Activated T-helper 1 cell treated with Interleukin-2 at 50 U/mL for 16 hours (primary cell): ENCODE measurements at regions not wholly inside any gene's neighbourhood (a gene's known extent, or its start where the extent isn't known, plus 50 kb on each side); places are given as distances from the start of the nearest gene placed in this dataset.

ENCODE experiments used
- DNase-seq: peaks from one replicate; pipeline ENCODE4 v3.0.0-alpha.2; 2020; ENCODE audit warnings: low read depth

- DNase-seq = no peak
These were observed 49.7 kb downstream of the GLI2 start for GRCh38 chr2:120785228-120785966.

- no peak for DNase-seq
These were observed 50.6 kb downstream of the GLI2 start for GRCh38 chr2:120786038-120786960.

- DNase-seq = no peak
These were observed 51.6 kb downstream of the GLI2 start for GRCh38 chr2:120787111-120787821.

- no peak for DNase-seq
These were observed 52.4 kb downstream of the GLI2 start for GRCh38 chr2:120787822-120788700.

- DNase-seq = no peak
These were observed 55.7 kb downstream of the GLI2 start for GRCh38 chr2:120791243-120791961.

- no peak for DNase-seq
These were observed 56.3 kb downstream of the GLI2 start for GRCh38 chr2:120791962-120792297.

- no peak for DNase-seq
These were observed 58.2 kb downstream of the GLI2 start for GRCh38 chr2:120793682-120794403.

GRCh38 chr2:120794716-120795115 is 59.0 kb downstream of the GLI2 start:
- DNase-seq = no peak

- DNase-seq = no peak
These were observed 60.4 kb downstream of the GLI2 start for GRCh38 chr2:120796094-120796493.

- DNase-seq = no peak
These were observed 62.0 kb downstream of the GLI2 start for GRCh38 chr2:120797421-120798221.

GRCh38 chr2:120798567-120799247 is 63.0 kb downstream of the GLI2 start:
- no peak for DNase-seq

- DNase-seq = no peak
These were observed 66.5 kb downstream of the GLI2 start for GRCh38 chr2:120802158-120802557.

- no peak for DNase-seq
These were observed 67.3 kb downstream of the GLI2 start for GRCh38 chr2:120802867-120803484.

- DNase-seq = no peak
These were observed 68.2 kb downstream of the GLI2 start for GRCh38 chr2:120803764-120804335.

- no peak for DNase-seq
These were observed 68.8 kb downstream of the GLI2 start for GRCh38 chr2:120804459-120804858.

GRCh38 chr2:120805011-120805410 is 69.3 kb downstream of the GLI2 start:
- DNase-seq = no peak

GRCh38 chr2:120805602-120806001 is 69.9 kb downstream of the GLI2 start:
- DNase-seq = no peak

GRCh38 chr2:120807751-120808150 is 72.1 kb downstream of the GLI2 start:
- no peak for DNase-seq
